ENCODE measurements at regions not wholly inside any gene's neighbourhood (a gene's known extent, or its start where the extent isn't known, plus 50 kb on each side); places are given as distances from the start of the nearest gene placed in this dataset.

- TF ChIP-seq ZBTB2 (CRISPR knock-in tag; IDR thresholded peaks at IDR 0.05; ENCODE audit: low read depth): no peak
- TF ChIP-seq GATA4 (IDR thresholded peaks at IDR 0.05; ENCODE audit: borderline replicate concordance, low read depth): no peak
- TF ChIP-seq ZSCAN25 (CRISPR knock-in tag; IDR thresholded peaks at IDR 0.05): no peak
- no peak for TF ChIP-seq ZNF317 (CRISPR knock-in tag; IDR thresholded peaks at IDR 0.05)
- TF ChIP-seq ZNF253 (CRISPR knock-in tag; IDR thresholded peaks at IDR 0.05; ENCODE audit: borderline replicate concordance): no peak
- no peak for TF ChIP-seq BRF2 (CRISPR knock-in tag; IDR thresholded peaks at IDR 0.05)
- no peak for TF ChIP-seq ZNF557 (CRISPR knock-in tag; IDR thresholded peaks at IDR 0.05)
- no peak for TF ChIP-seq ZNF570 (CRISPR knock-in tag; IDR thresholded peaks at IDR 0.05; ENCODE audit: borderline replicate concordance)
- TF ChIP-seq ZNF7 (CRISPR knock-in tag; IDR thresholded peaks at IDR 0.05): no peak
- no peak for TF ChIP-seq NRL (CRISPR knock-in tag; IDR thresholded peaks at IDR 0.05; ENCODE audit: borderline replicate concordance)
These were observed 50.3 kb upstream of the VPS13A start (continued) for GRCh38 chr9:77127071-77127470.
